ENCODE measurements at regions not wholly inside any gene's neighbourhood (a gene's known extent, or its start where the extent isn't known, plus 50 kb on each side); places are given as distances from the start of the nearest gene placed in this dataset.
"Not testable (repeated sequence)": the region's sequence is repeated elsewhere in the genome, so short reads cannot be mapped to it uniquely, and the experiment has no call there.

GRCh38 chr3:20406611-20407011 is 220.6 kb upstream of the SGO1 start:
- no peak overlapping the region for H3K4me3 ChIP-seq (ENCODE audit: low read length)
- no peak for DNase-seq (ENCODE audit: low read depth, low spot score)

GRCh38 chr3:20405744-20406143 is 219.7 kb upstream of the SGO1 start:
- DNase-seq (ENCODE audit: low read depth, low spot score), result no peak
- H3K4me3 ChIP-seq (ENCODE audit: low read length), result no peak overlapping the region

GRCh38 chr3:20405231-20405630 is 219.2 kb upstream of the SGO1 start:
- no peak overlapping the region for H3K4me3 ChIP-seq (ENCODE audit: low read length)

GRCh38 chr3:20404741-20405100 is 218.7 kb upstream of the SGO1 start:
- H3K4me3 ChIP-seq (ENCODE audit: low read length), result no peak overlapping the region
- DNase-seq (ENCODE audit: low read depth, low spot score), result no peak

More at GRCh38 chr3:20405231-20405630, 219.2 kb upstream of the SGO1 start:
- no peak for DNase-seq (ENCODE audit: low read depth, low spot score)

- no peak overlapping the region for H3K4me3 ChIP-seq (ENCODE audit: low read length)
- DNase-seq (ENCODE audit: low read depth, low spot score), result no peak
These were observed 218.2 kb upstream of the SGO1 start for GRCh38 chr3:20403986-20404740.

GRCh38 chr3:20401253-20401652 is 215.2 kb upstream of the SGO1 start:
- DNase-seq (ENCODE audit: low read depth, low spot score), result no peak
- H3K4me3 ChIP-seq (ENCODE audit: low read length), result no peak overlapping the region

GRCh38 chr3:20400686-20401085 is 214.7 kb upstream of the SGO1 start:
- DNase-seq (ENCODE audit: low read depth, low spot score), result no peak
- no peak overlapping the region for H3K4me3 ChIP-seq (ENCODE audit: low read length)

GRCh38 chr3:20400281-20400680 is 214.3 kb upstream of the SGO1 start:
- DNase-seq (ENCODE audit: low read depth, low spot score), result no peak
- H3K4me3 ChIP-seq (ENCODE audit: low read length), result no peak overlapping the region

- H3K4me3 ChIP-seq (ENCODE audit: low read length), result no peak overlapping the region
- DNase-seq (ENCODE audit: low read depth, low spot score), result no peak
These were observed 210.3 kb upstream of the SGO1 start for GRCh38 chr3:20396335-20396734.

- no peak for DNase-seq (ENCODE audit: low read depth, low spot score)
- H3K4me3 ChIP-seq (ENCODE audit: low read length), result no peak overlapping the region
These were observed 209.7 kb upstream of the SGO1 start for GRCh38 chr3:20395692-20396091.

- DNase-seq (ENCODE audit: low read depth, low spot score), result no peak
- H3K4me3 ChIP-seq (ENCODE audit: low read length), result no peak overlapping the region
These were observed 208.2 kb upstream of the SGO1 start for GRCh38 chr3:20394243-20394642.

GRCh38 chr3:20391644-20392043 is 205.6 kb upstream of the SGO1 start:
- no peak for DNase-seq (ENCODE audit: low read depth, low spot score)

GRCh38 chr3:20388971-20389370 is 203.0 kb upstream of the SGO1 start:
- H3K4me3 ChIP-seq (ENCODE audit: low read length), result no peak overlapping the region
- DNase-seq (ENCODE audit: low read depth, low spot score), result no peak

More at GRCh38 chr3:20391644-20392043, 205.6 kb upstream of the SGO1 start:
- no peak overlapping the region for H3K4me3 ChIP-seq (ENCODE audit: low read length)

- DNase-seq (ENCODE audit: low read depth, low spot score), result no peak
- no peak overlapping the region for H3K4me3 ChIP-seq (ENCODE audit: low read length)
These were observed 194.3 kb upstream of the SGO1 start for GRCh38 chr3:20380295-20380694.

- H3K4me3 ChIP-seq (ENCODE audit: low read length), result no peak overlapping the region
- no peak for DNase-seq (ENCODE audit: low read depth, low spot score)
These were observed 192.3 kb upstream of the SGO1 start for GRCh38 chr3:20378315-20378714.

- DNase-seq (ENCODE audit: low read depth, low spot score), result no peak
- no peak overlapping the region for H3K4me3 ChIP-seq (ENCODE audit: low read length)
These were observed 190.7 kb upstream of the SGO1 start for GRCh38 chr3:20376665-20377217.

GRCh38 chr3:20375302-20375701 is 189.3 kb upstream of the SGO1 start:
- no peak for DNase-seq (ENCODE audit: low read depth, low spot score)
- no peak overlapping the region for H3K4me3 ChIP-seq (ENCODE audit: low read length)

- not testable (repeated sequence) for H3K4me3 ChIP-seq (ENCODE audit: low read length); DNase-seq (ENCODE audit: low read depth, low spot score)
These were observed 184.5 kb upstream of the SGO1 start for GRCh38 chr3:20370273-20371063.

GRCh38 chr3:20361000-20361399 is 175.0 kb upstream of the SGO1 start:
- H3K4me3 ChIP-seq (ENCODE audit: low read length), result no peak overlapping the region
- no peak for DNase-seq (ENCODE audit: low read depth, low spot score)

- no peak for DNase-seq (ENCODE audit: low read depth, low spot score)
These were observed 167.3 kb upstream of the SGO1 start for GRCh38 chr3:20353286-20353685.

More at GRCh38 chr3:20353286-20353685, 167.3 kb upstream of the SGO1 start:
- no peak overlapping the region for H3K4me3 ChIP-seq (ENCODE audit: low read length)
